ENCODE measurements at regions not wholly inside any gene's neighbourhood (a gene's known extent, or its start where the extent isn't known, plus 50 kb on each side); places are given as distances from the start of the nearest gene placed in this dataset.

- no peak for TF ChIP-seq CTCF (optimal IDR thresholded peaks at IDR 0.05 in 1 of 3, IDR thresholded peaks at IDR 0.05 in 1 of 3, conservative IDR thresholded peaks at IDR 0.05 in 1 of 3; ENCODE audit: extremely low read depth in 1 of 3, insufficient read depth in 2 of 3, low read length in 3 of 3)
- TF ChIP-seq EZH2 (IDR thresholded peaks at IDR 0.05; ENCODE audit: low read length): no peak
These were observed 299.7 kb downstream of the TEX29 start for GRCh38 chr13:111620166-111620565.

Measured in keratinocyte (primary cell).